VCaP (cell line): ENCODE measurements at regions not wholly inside any gene's neighbourhood (a gene's known extent, or its start where the extent isn't known, plus 50 kb on each side); places are given as distances from the start of the nearest gene placed in this dataset.
"Not testable (repeated sequence)": the region's sequence is repeated elsewhere in the genome, so short reads cannot be mapped to it uniquely, and the experiment has no call there.

ENCODE experiments used
- H3K27ac ChIP-seq: fragments of 450-650 bp; 2 replicates; pipeline ENCODE4 v1.5.1; 2017
- TF ChIP-seq, protein P1 (sequence below): fragments of 450-650 bp; conservative IDR thresholded peaks from 2 replicates; pipeline ENCODE4 v1.5.1; 2017; ENCODE audit warnings: mild to moderate bottlenecking, moderate library complexity

DNA sequence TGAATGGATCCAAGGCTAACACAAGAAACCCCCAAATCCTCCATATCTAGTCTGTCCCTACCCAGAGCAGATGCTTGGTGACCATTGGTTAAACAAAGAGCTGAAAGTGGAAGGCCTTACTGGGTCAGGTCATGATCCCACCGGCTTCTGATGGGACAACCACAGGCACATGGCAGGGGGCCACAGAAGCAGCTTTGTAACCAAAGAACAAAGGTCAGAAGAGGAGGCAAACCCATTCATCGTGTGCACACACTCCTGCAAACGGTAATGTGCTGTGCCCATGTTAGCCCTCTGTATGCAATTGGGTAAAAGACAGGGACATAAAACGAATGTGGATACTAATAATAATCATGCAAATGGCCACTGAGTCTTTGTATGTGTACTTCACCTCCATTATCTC is 133.3 kb upstream of the SLC6A11 start:
- no peak overlapping the region for H3K27ac ChIP-seq
- TF ChIP-seq, protein P1, sequence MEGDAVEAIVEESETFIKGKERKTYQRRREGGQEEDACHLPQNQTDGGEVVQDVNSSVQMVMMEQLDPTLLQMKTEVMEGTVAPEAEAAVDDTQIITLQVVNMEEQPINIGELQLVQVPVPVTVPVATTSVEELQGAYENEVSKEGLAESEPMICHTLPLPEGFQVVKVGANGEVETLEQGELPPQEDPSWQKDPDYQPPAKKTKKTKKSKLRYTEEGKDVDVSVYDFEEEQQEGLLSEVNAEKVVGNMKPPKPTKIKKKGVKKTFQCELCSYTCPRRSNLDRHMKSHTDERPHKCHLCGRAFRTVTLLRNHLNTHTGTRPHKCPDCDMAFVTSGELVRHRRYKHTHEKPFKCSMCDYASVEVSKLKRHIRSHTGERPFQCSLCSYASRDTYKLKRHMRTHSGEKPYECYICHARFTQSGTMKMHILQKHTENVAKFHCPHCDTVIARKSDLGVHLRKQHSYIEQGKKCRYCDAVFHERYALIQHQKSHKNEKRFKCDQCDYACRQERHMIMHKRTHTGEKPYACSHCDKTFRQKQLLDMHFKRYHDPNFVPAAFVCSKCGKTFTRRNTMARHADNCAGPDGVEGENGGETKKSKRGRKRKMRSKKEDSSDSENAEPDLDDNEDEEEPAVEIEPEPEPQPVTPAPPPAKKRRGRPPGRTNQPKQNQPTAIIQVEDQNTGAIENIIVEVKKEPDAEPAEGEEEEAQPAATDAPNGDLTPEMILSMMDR: no peak

GRCh38 chr3:10683106-10683505 is 132.9 kb upstream of the SLC6A11 start:
- no peak overlapping the region for H3K27ac ChIP-seq
- TF ChIP-seq, protein P1: no peak

- TF ChIP-seq, protein P1: no peak; the same call in 1 of the 2 replicates
- H3K27ac ChIP-seq: no peak overlapping the region
Observed at GRCh38 chr3:10688126-10688525, 127.9 kb upstream of the SLC6A11 start.

DNA sequence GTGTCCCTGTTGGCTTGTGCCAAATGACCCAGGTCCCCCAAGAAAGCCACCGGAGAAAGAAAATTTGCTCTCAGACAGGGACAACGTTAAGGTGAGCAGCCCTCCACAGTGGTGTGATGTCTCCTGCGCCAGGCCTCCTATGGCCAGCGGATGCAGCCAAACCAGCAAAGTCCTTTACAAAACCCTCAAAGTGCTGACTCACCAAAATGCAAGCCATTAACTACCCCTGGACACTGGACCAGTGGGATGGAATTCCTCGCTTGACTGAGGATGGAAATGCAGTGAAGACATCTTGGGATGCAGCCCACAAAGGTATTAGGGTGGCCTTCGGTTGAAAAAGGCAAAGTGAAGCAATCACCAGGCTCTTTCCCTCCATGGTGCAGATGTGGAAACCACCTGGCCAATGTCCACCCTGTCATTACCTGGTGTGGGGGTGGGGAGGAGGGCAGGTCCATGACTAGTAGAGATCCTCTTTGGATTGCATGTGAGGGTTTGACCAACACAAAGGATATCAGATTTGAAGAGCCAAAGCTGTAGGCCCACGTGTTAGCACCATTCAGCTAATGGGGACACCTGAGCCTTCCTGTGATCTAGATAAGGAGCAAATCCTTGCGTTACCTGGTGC is 127.4 kb upstream of the SLC6A11 start:
- TF ChIP-seq, protein P1: no peak
- H3K27ac ChIP-seq: no peak overlapping the region

DNA sequence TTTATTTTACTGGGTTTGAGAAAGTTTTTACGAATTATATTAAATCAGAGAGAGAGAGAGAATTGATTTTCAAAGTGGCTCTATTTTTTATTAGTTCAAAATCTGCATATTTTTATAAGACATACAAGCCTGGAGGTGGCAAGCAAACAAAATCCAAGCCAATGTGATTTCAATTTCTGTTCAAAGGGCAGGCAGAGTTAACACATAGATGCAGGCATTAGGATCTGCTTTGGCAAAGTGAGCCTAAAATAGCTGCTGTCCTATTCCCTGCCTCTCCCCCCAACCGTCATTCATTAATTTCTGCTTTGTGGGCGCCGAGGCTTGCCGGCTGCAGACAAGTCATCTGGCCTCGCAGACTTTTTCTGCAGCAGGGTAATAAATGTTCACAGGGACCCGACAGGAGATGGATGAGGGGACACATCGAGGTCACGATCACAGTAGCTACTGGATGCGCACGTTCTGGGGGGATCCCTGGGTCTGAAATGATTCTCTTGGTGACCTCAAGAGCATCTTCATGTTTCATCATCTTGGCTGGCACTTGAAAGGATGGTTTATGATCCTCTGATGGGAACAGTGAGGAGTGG is 123.9 kb upstream of the SLC6A11 start:
- TF ChIP-seq, protein P1: no peak
- no peak overlapping the region for H3K27ac ChIP-seq

DNA sequence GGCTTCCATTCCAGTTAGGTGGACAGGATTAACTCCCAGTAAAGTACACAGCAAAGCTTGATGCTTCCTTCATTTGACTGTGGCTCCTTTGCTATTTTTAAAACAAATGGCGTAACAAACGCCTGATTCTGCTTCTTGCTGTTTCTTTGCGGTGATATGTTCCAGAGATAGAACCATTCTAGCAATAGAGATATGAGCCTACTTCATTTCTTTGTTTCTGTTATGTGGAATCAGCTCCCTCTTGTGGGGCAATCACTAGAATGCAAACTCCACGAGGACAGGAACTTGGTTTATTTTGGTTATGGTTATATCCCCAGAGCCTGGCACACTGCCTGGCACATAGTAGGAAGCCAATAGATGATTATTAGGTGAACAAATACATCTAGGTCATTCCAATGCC is 122.6 kb upstream of the SLC6A11 start:
- TF ChIP-seq, protein P1: peak; percentile 73

DNA sequence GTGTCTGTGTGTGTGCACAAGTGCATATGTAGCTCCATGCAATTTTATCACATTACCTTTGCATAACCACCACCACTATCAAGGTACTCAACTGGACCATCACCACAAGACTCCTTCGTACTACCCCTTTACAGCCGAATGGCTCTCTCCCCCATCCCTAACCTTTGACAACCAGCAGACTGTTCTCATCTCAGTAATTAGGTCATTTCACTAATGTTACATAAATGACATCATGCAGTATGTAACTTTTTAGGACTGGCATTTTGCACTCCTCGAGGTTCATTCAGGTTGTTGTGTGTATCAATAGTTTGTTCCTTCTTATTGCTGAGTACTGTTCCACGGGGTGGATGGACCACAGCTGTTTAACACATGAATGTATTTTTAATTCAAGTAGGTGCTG is 121.8 kb upstream of the SLC6A11 start:
- no peak overlapping the region for H3K27ac ChIP-seq
- TF ChIP-seq, protein P1: no peak

More for the DNA sequence above, 122.6 kb upstream of the SLC6A11 start:
- no peak overlapping the region for H3K27ac ChIP-seq

- H3K27ac ChIP-seq: not testable (repeated sequence)
Observed at GRCh38 chr3:10695186-10695585, 120.8 kb upstream of the SLC6A11 start.
